D721Med (cell line): ENCODE measurements at regions not wholly inside any gene's neighbourhood (a gene's known extent, or its start where the extent isn't known, plus 50 kb on each side); places are given as distances from the start of the nearest gene placed in this dataset.

Experiments used
- DNase-seq: peaks from one replicate; pipeline ENCODE4 v3.0.0; 2011; ENCODE audit warnings: low spot score; ENCODE audit not compliant: insufficient read length
- FAIRE-seq: peaks from 2 replicates; lab custom pipeline; 2011; peaks lifted over from hg19 to GRCh38; lab: Jason Lieb, UNC
- CTCF ChIP-seq: IDR thresholded peaks from 2 replicates; pipeline ENCODE4 v1.5.1; 2012; ENCODE audit warnings: mild to moderate bottlenecking, control low read depth; ENCODE audit not compliant: insufficient read depth; ENCODE audit errors: missing control alignments

DNA sequence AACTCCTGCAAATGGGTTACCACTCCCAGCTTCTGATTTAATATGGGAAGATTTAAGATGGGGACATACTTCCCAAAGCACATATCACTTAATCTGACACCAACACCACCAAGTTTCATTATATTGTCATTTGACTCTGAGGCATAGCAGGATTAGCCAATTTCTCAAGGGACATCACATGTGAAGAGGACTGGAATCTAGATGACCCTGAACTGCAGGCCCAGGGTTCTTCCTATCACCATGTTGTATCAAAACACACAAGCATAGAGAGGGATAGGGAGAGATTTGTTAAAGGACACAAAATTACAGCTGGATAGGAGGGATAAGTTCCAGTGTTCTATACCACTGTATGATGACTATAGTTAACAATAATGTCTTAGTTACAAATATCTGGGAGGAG lies 168.3 kb upstream of the PPP2R2B start:
- FAIRE-seq = peak; percentile 6
- TF ChIP-seq CTCF = no peak

GRCh38 chr5:147049764-147050163 lies 171.2 kb upstream of the PPP2R2B start:
- DNase-seq = no peak
- FAIRE-seq = no peak
- no peak for TF ChIP-seq CTCF

More for the DNA sequence above, 168.3 kb upstream of the PPP2R2B start:
- DNase-seq = no peak

- no peak for DNase-seq
- TF ChIP-seq CTCF = no peak
- no peak for FAIRE-seq
Measured at GRCh38 chr5:147050172-147050571, 171.6 kb upstream of the PPP2R2B start.

- TF ChIP-seq CTCF = no peak
- no peak for FAIRE-seq
- no peak for DNase-seq
Measured at GRCh38 chr5:147051193-147051592, 172.6 kb upstream of the PPP2R2B start.

DNA sequence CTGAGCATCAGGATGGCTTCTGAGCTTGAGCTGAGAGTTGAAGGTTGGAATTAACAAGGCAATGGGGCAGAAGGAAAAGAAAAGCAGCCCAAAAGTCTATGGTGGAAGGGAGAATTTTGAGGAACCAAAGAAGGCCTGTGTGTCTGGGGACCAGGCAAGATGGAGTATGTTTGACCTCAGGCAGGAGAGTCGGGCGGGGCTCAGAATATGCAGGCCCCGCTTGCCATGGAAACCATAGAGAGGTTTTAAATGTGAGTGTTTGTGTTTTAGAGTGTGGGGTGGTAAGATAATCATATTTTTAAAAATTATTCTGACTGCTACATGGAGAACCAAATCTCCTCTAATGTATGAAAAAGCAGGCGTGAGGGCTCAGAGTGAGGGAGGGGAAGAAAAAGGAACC lies 174.0 kb upstream of the PPP2R2B start:
- FAIRE-seq (no peak), DNase-seq (no peak)
- TF ChIP-seq CTCF = no peak

- DNase-seq = no peak
- TF ChIP-seq CTCF = no peak
- FAIRE-seq = no peak
Measured at GRCh38 chr5:147055089-147055826, 176.7 kb upstream of the PPP2R2B start.

DNA sequence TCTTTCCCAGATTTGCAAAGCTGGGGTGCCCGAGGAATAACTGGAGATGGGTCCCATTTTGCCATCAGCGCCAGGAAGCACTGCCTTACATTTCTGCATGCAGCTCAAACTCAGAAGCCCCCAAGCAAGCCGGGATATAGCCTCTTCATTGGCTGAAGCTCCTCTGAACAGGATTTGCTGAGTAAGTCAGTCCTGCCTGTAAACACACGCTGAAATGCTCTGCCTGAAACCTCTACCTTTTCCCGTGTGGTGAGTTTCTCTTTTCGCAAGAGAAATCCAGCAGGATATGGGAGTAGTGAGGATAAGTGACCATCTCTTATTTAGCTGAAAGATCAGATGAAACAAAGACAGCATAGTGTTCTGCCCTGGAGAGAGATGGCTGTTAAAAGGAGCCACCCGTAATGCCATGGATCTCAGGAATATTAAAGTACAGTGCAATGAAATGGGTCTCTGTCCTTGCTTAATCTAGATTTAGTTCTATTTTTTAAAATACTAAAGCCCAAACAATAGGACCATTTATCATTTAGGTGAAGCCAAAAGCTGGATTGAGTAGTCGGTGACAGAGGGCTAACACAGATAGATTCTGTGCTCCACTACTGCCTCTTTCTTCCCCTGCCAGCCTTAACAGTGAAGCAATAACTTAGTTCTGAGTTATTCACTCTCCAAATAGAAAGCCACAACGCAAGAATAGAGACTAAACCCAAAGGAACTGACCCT lies 177.5 kb upstream of the PPP2R2B start:
- no peak for DNase-seq
- no peak for FAIRE-seq
- TF ChIP-seq CTCF = no peak
